Skin of body (tissue), 1 donor: ENCODE measurements at regions not wholly inside any gene's neighbourhood (a gene's known extent, or its start where the extent isn't known, plus 50 kb on each side); places are given as distances from the start of the nearest gene placed in this dataset.
"Not testable (repeated sequence)": the region's sequence is repeated elsewhere in the genome, so short reads cannot be mapped to it uniquely, and the experiment has no call there.

Experiments
- DNase-seq: peaks from one replicate; lab custom pipeline; 2025; lab: John Stamatoyannopoulos, UW

- DNase-seq, result peak; percentile 66
Observed at GRCh38 chr9:134526584-134527477, 114.8 kb upstream of the COL5A1 start.

- no peak for DNase-seq
Observed at GRCh38 chr9:134530724-134531123, 110.9 kb upstream of the COL5A1 start.

- DNase-seq, result peak; percentile 51
Observed at GRCh38 chr9:134531220-134531970, 110.2 kb upstream of the COL5A1 start.

GRCh38 chr9:134532084-134532483 is 109.5 kb upstream of the COL5A1 start:
- DNase-seq, result no peak

GRCh38 chr9:134532661-134533060 is 108.9 kb upstream of the COL5A1 start:
- DNase-seq, result not testable (repeated sequence)

- no peak for DNase-seq
Observed at GRCh38 chr9:134533850-134534588, 107.6 kb upstream of the COL5A1 start.

GRCh38 chr9:134534661-134535080 is 106.9 kb upstream of the COL5A1 start:
- no peak for DNase-seq

- DNase-seq, result no peak
Observed at GRCh38 chr9:134535171-134535570, 106.4 kb upstream of the COL5A1 start.

- no peak for DNase-seq
Observed at GRCh38 chr9:134536101-134536900, 105.3 kb upstream of the COL5A1 start.

GRCh38 chr9:134536931-134537330 is 104.7 kb upstream of the COL5A1 start:
- DNase-seq, result no peak

GRCh38 chr9:134537951-134538641 is 103.5 kb upstream of the COL5A1 start:
- DNase-seq, result peak; percentile 75

GRCh38 chr9:134538856-134539566 is 102.6 kb upstream of the COL5A1 start:
- DNase-seq, result peak; percentile 86

GRCh38 chr9:134539586-134540194 is 101.9 kb upstream of the COL5A1 start:
- peak; percentile 87 for DNase-seq

GRCh38 chr9:134540276-134541096 is 101.1 kb upstream of the COL5A1 start:
- peak; percentile 45 for DNase-seq

GRCh38 chr9:134541097-134541747 is 100.4 kb upstream of the COL5A1 start:
- DNase-seq, result no peak

GRCh38 chr9:134544388-134545214 is 97.0 kb upstream of the COL5A1 start:
- peak; percentile 69 for DNase-seq

GRCh38 chr9:134545215-134545542 is 96.4 kb upstream of the COL5A1 start:
- DNase-seq, result peak; percentile 64
